Effector memory CD8-positive, alpha-beta T cell (primary cell): ENCODE measurements at regions not wholly inside any gene's neighbourhood (a gene's known extent, or its start where the extent isn't known, plus 50 kb on each side); places are given as distances from the start of the nearest gene placed in this dataset.

ENCODE experiments used
- ATAC-seq: fragments of 150-1000 bp; cut with Tn5 transposase; replicated peaks from 2 replicates; pipeline ENCODE4 v1.10.0; 2021; ENCODE audit warnings: mild to moderate bottlenecking, moderate library complexity
- DNase-seq, 3 experiments: peaks; one replicate each; pipeline ENCODE4 v3.0.0; 2021
- H3K27ac Mint-ChIP-seq, 2 donors: one replicate each; pipeline ENCODE4 v1.8.0; 2022; ENCODE audit warnings: mild to moderate bottlenecking in 2 of 2, mixed read lengths in 2 of 2, moderate library complexity in 2 of 2
- H3K27me3 Mint-ChIP-seq, 2 donors: one replicate each; pipeline ENCODE4 v1.8.0; 2022; ENCODE audit warnings: mixed read lengths in 2 of 2
- H3K36me3 Mint-ChIP-seq: one replicate; pipeline ENCODE4 v1.8.0; 2022; ENCODE audit warnings: mild to moderate bottlenecking, moderate library complexity, mixed read lengths; ENCODE audit not compliant: insufficient read depth
- H3K4me1 Mint-ChIP-seq, 2 donors: one replicate each; pipeline ENCODE4 v1.8.0; 2022; ENCODE audit warnings: low read depth in 2 of 2, mixed read lengths in 2 of 2
- H3K4me3 Mint-ChIP-seq, 2 donors: one replicate each; pipeline ENCODE4 v1.8.0; 2022; ENCODE audit warnings: mild to moderate bottlenecking in 2 of 2, mixed read lengths in 2 of 2, moderate library complexity in 2 of 2
- H3K9me3 Mint-ChIP-seq, 2 donors: one replicate each; pipeline ENCODE4 v1.8.0; 2022; ENCODE audit warnings: mixed read lengths in 2 of 2

GRCh38 chr2:36267194-36267593 lies 88.4 kb upstream of the CRIM1 start:
- no peaks in the 10 kb centered on the region for H3K27me3 Mint-ChIP-seq
- DNase-seq (no peak), ATAC-seq (no peak)
- peaks cover 0 to 10% of the 10 kb centered on the region in 2 donors for H3K9me3 Mint-ChIP-seq
- H3K27ac Mint-ChIP-seq, result no peak overlapping the region
- H3K36me3 Mint-ChIP-seq, result peaks cover 3% of the 10 kb centered on the region
- peaks cover 0 to 3% of the 10 kb centered on the region in 2 donors for H3K4me1 Mint-ChIP-seq
- no peak overlapping the region for H3K4me3 Mint-ChIP-seq

GRCh38 chr2:36266536-36267121 lies 88.9 kb upstream of the CRIM1 start:
- Mint-ChIP-seq H3K9me3 (peaks cover 0 to 10% of the 10 kb centered on the region in 2 donors), H3K4me1 (peaks cover 0 to 3% of the 10 kb centered on the region in 2 donors), H3K4me3 (no peak overlapping the region), H3K36me3 (peaks cover 3% of the 10 kb centered on the region), H3K27ac (no peak overlapping the region), H3K27me3 (no peaks in the 10 kb centered on the region)
- ATAC-seq (no peak), DNase-seq (no peak)

- Mint-ChIP-seq H3K27ac (no peak overlapping the region), H3K36me3 (peaks cover 3% of the 10 kb centered on the region), H3K4me1 (peaks cover 0 to 3% of the 10 kb centered on the region in 2 donors), H3K27me3 (peaks cover 0 to under 1% of the 10 kb centered on the region in 2 donors), H3K9me3 (peaks cover 0 to 8% of the 10 kb centered on the region in 2 donors), H3K4me3 (no peak overlapping the region)
- DNase-seq (no peak), ATAC-seq (no peak)
These were observed 93.0 kb upstream of the CRIM1 start for GRCh38 chr2:36262581-36262980.

- no peaks in the 10 kb centered on the region for H3K4me1 Mint-ChIP-seq
- no peaks in the 10 kb centered on the region for H3K9me3 Mint-ChIP-seq
- no peak overlapping the region for H3K4me3 Mint-ChIP-seq
- no peaks in the 10 kb centered on the region for H3K36me3 Mint-ChIP-seq
- H3K27me3 Mint-ChIP-seq, result peaks cover 0 to 10% of the 10 kb centered on the region in 2 donors
- H3K27ac Mint-ChIP-seq, result no peak overlapping the region
- ATAC-seq, result no peak
- no peak for DNase-seq
These were observed 99.7 kb upstream of the CRIM1 start for GRCh38 chr2:36255863-36256262.

GRCh38 chr2:36253086-36253485 lies 102.5 kb upstream of the CRIM1 start:
- peaks cover 3 to 8% of the 10 kb centered on the region in 2 donors for H3K4me1 Mint-ChIP-seq
- H3K27ac Mint-ChIP-seq, result no peak overlapping the region
- H3K4me3 Mint-ChIP-seq, result no peak overlapping the region
- H3K27me3 Mint-ChIP-seq, result peaks cover 0 to 10% of the 10 kb centered on the region in 2 donors
- DNase-seq (no peak), ATAC-seq (no peak)
- H3K9me3 Mint-ChIP-seq, result no peaks in the 10 kb centered on the region
- H3K36me3 Mint-ChIP-seq, result no peaks in the 10 kb centered on the region

- DNase-seq (no peak), ATAC-seq (peak; percentile 94)
- Mint-ChIP-seq H3K4me3 (peak overlapping the region; percentile 38 to 61), H3K4me1 (peaks cover 48 to 67% of the 10 kb centered on the region in 2 donors), H3K27me3 (no peaks in the 10 kb centered on the region), H3K27ac (peak overlapping the region; percentile 47 to 53), H3K36me3 (peaks cover 7% of the 10 kb centered on the region), H3K9me3 (no peaks in the 10 kb centered on the region)
These were observed 109.1 kb upstream of the CRIM1 start for GRCh38 chr2:36246320-36246990.

GRCh38 chr2:36245651-36246050 lies 109.9 kb upstream of the CRIM1 start:
- Mint-ChIP-seq H3K27ac (no peak overlapping the region), H3K36me3 (peaks cover 13% of the 10 kb centered on the region), H3K4me3 (peak overlapping the region in 1 of 2 donors; percentile 56), H3K9me3 (no peaks in the 10 kb centered on the region), H3K27me3 (no peaks in the 10 kb centered on the region), H3K4me1 (peaks cover 54 to 75% of the 10 kb centered on the region in 2 donors)
- ATAC-seq (no peak), DNase-seq (no peak)

- ATAC-seq (no peak), DNase-seq (no peak)
- no peak overlapping the region for H3K27ac Mint-ChIP-seq
- H3K27me3 Mint-ChIP-seq, result no peaks in the 10 kb centered on the region
- peaks cover 9% of the 10 kb centered on the region for H3K36me3 Mint-ChIP-seq
- peaks cover 45 to 81% of the 10 kb centered on the region in 2 donors for H3K4me1 Mint-ChIP-seq
- no peak overlapping the region for H3K4me3 Mint-ChIP-seq
- H3K9me3 Mint-ChIP-seq, result peaks cover 0 to 2% of the 10 kb centered on the region in 2 donors
These were observed 117.5 kb upstream of the CRIM1 start for GRCh38 chr2:36238106-36238505.

- ATAC-seq, result peak; percentile 34
- peaks cover 0 to 2% of the 10 kb centered on the region in 2 donors for H3K9me3 Mint-ChIP-seq
These were observed 119.7 kb upstream of the CRIM1 start for GRCh38 chr2:36235882-36236281.

GRCh38 chr2:36235426-36235825 lies 120.2 kb upstream of the CRIM1 start:
- no peaks in the 10 kb centered on the region for H3K27me3 Mint-ChIP-seq
- peaks cover under 1% of the 10 kb centered on the region for H3K36me3 Mint-ChIP-seq
- peaks cover 28 to 57% of the 10 kb centered on the region in 2 donors for H3K4me1 Mint-ChIP-seq
- H3K4me3 Mint-ChIP-seq, result peak overlapping the region; percentile 34 to 53
- ATAC-seq (no peak), DNase-seq (no peak)
- H3K9me3 Mint-ChIP-seq, result peaks cover 0 to 2% of the 10 kb centered on the region in 2 donors
- peak overlapping the region in 1 of 2 donors; percentile 57 for H3K27ac Mint-ChIP-seq

More at GRCh38 chr2:36235882-36236281, 119.7 kb upstream of the CRIM1 start:
- H3K4me3 Mint-ChIP-seq, result peak overlapping the region; percentile 34 to 53
- peak overlapping the region in 1 of 2 donors; percentile 57 for H3K27ac Mint-ChIP-seq
- DNase-seq, result no peak
- no peaks in the 10 kb centered on the region for H3K27me3 Mint-ChIP-seq
- peaks cover 30 to 60% of the 10 kb centered on the region in 2 donors for H3K4me1 Mint-ChIP-seq
- H3K36me3 Mint-ChIP-seq, result peaks cover 5% of the 10 kb centered on the region

- H3K27me3 Mint-ChIP-seq, result no peaks in the 10 kb centered on the region
- no peaks in the 10 kb centered on the region for H3K9me3 Mint-ChIP-seq
- no peak overlapping the region for H3K4me3 Mint-ChIP-seq
- no peaks in the 10 kb centered on the region for H3K4me1 Mint-ChIP-seq
- no peak for ATAC-seq
- DNase-seq, result no peak
- H3K27ac Mint-ChIP-seq, result no peak overlapping the region
- H3K36me3 Mint-ChIP-seq, result no peaks in the 10 kb centered on the region
These were observed 132.3 kb upstream of the CRIM1 start for GRCh38 chr2:36223259-36223658.

GRCh38 chr2:36222485-36222884 lies 133.1 kb upstream of the CRIM1 start:
- H3K4me1 Mint-ChIP-seq, result no peaks in the 10 kb centered on the region
- H3K9me3 Mint-ChIP-seq, result no peaks in the 10 kb centered on the region
- DNase-seq (no peak), ATAC-seq (no peak)
- no peaks in the 10 kb centered on the region for H3K27me3 Mint-ChIP-seq
- no peak overlapping the region for H3K4me3 Mint-ChIP-seq
- no peaks in the 10 kb centered on the region for H3K36me3 Mint-ChIP-seq
- no peak overlapping the region for H3K27ac Mint-ChIP-seq

- ATAC-seq, result no peak
- Mint-ChIP-seq H3K27ac (no peak overlapping the region), H3K4me3 (no peak overlapping the region), H3K27me3 (no peaks in the 10 kb centered on the region), H3K4me1 (no peaks in the 10 kb centered on the region), H3K9me3 (no peaks in the 10 kb centered on the region), H3K36me3 (no peaks in the 10 kb centered on the region)
- no peak for DNase-seq
These were observed 140.9 kb upstream of the CRIM1 start for GRCh38 chr2:36214691-36215090.

- H3K4me3 Mint-ChIP-seq, result no peak overlapping the region
- no peak overlapping the region for H3K27ac Mint-ChIP-seq
- no peaks in the 10 kb centered on the region for H3K27me3 Mint-ChIP-seq
These were observed 152.2 kb upstream of the CRIM1 start for GRCh38 chr2:36203366-36203765.

More at GRCh38 chr2:36203366-36203765, 152.2 kb upstream of the CRIM1 start:
- DNase-seq, result no peak
- peaks cover 8 to 9% of the 10 kb centered on the region in 2 donors for H3K9me3 Mint-ChIP-seq
- H3K36me3 Mint-ChIP-seq, result peaks cover 2% of the 10 kb centered on the region
- ATAC-seq, result no peak
- no peaks in the 10 kb centered on the region for H3K4me1 Mint-ChIP-seq
